OCI-LY1 (cell line): ENCODE measurements at regions not wholly inside any gene's neighbourhood (a gene's known extent, or its start where the extent isn't known, plus 50 kb on each side); places are given as distances from the start of the nearest gene placed in this dataset.
"Not testable (repeated sequence)": the region's sequence is repeated elsewhere in the genome, so short reads cannot be mapped to it uniquely, and the experiment has no call there.

ENCODE experiments used
- EZH2 ChIP-seq: fragments of 200-600 bp; sonication (generic), shearing (Covaris generic); IDR thresholded peaks from 2 replicates; pipeline ENCODE4 v1.8.0; 2017; ENCODE audit warnings: borderline replicate concordance, mixed run types, mild to moderate bottlenecking, antibody characterized with exemption, low read length, moderate library complexity, mixed read lengths
- TF ChIP-seq, protein P1 (sequence below): fragments of 200-600 bp; sonication (generic), shearing (Covaris generic); IDR thresholded peaks from 2 replicates; pipeline ENCODE4 v1.5.1; 2017; ENCODE audit warnings: mild to moderate bottlenecking, antibody characterized with exemption, low read length, moderate library complexity, mixed read lengths

DNA sequence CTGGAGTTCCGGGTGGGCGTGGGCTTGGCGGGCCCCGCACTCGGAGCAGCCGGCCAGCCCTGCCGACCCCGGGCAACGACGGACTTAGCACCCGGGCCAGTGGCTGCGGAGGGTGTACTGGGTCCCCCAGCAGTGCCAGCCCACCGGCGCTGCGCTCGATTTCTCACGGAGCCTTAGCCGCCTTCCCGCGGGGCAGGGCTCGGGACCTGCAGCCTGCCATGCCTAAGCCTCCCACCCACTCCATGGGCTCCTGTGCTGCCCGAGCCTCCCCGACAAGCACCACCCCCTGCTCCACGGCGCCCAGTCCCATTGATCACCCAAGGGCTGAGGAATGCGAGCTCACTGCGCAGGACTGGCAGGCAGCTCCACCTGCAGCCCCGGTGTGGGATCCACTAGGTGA, 99.9 kb upstream of the SETBP1 start:
- TF ChIP-seq, protein P1, sequence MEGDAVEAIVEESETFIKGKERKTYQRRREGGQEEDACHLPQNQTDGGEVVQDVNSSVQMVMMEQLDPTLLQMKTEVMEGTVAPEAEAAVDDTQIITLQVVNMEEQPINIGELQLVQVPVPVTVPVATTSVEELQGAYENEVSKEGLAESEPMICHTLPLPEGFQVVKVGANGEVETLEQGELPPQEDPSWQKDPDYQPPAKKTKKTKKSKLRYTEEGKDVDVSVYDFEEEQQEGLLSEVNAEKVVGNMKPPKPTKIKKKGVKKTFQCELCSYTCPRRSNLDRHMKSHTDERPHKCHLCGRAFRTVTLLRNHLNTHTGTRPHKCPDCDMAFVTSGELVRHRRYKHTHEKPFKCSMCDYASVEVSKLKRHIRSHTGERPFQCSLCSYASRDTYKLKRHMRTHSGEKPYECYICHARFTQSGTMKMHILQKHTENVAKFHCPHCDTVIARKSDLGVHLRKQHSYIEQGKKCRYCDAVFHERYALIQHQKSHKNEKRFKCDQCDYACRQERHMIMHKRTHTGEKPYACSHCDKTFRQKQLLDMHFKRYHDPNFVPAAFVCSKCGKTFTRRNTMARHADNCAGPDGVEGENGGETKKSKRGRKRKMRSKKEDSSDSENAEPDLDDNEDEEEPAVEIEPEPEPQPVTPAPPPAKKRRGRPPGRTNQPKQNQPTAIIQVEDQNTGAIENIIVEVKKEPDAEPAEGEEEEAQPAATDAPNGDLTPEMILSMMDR, result not testable (repeated sequence)
- TF ChIP-seq EZH2, result not testable (repeated sequence)
